Pancreas (tissue), 10 donors: ENCODE measurements at regions not wholly inside any gene's neighbourhood (a gene's known extent, or its start where the extent isn't known, plus 50 kb on each side); places are given as distances from the start of the nearest gene placed in this dataset.

Experiments
- ATAC-seq, 4 donors: fragments of 200-7000 bp; cut with Tn5 transposase; one replicate each; pipeline versions ENCODE4 v1.8.0 to v1.9.1; 2020; ENCODE audit warnings: mild to moderate bottlenecking in 4 of 4, moderate library complexity in 4 of 4
- DNase-seq, 6 donors: peaks; one replicate each; pipeline ENCODE4 v3.0.0-alpha.2; 2020
- FAIRE-seq: peaks from 2 replicates; lab custom pipeline; 2012; peaks lifted over from hg19 to GRCh38; lab: Jason Lieb, UNC
- H3K27ac ChIP-seq, 4 donors: fragments of 200-600 bp; sonication (generic); 1 replicate in 3 of 4; 2 replicates in 1 of 4; pipeline versions ENCODE4 v1.5.0 to v1.8.0; 2020
- H3K27me3 ChIP-seq, 4 donors: fragments of 200-600 bp; one replicate each; pipeline ENCODE4 v1.8.0; 2021
- H3K36me3 ChIP-seq, 3 donors: fragments of 200-600 bp; sonication (generic) in 1 of 3; one replicate each; pipeline versions ENCODE4 v1.5.0 to v1.8.0; 2020 to 2021
- H3K4me1 ChIP-seq, 3 donors: fragments of 200-600 bp; one replicate each; pipeline ENCODE4 v1.8.0; 2021
- H3K4me3 ChIP-seq, 4 donors: fragments of 200-600 bp; sonication (generic) in 2 of 4; one replicate each; pipeline versions ENCODE4 v1.5.0 to v1.8.0; 2020 to 2021
- H3K9me3 ChIP-seq, 4 donors: fragments of 200-600 bp; one replicate each; pipeline ENCODE4 v1.8.0; 2021
- WGBS, 2 donors: extraction: QIAGEN DNeasy Blood & Tissue Kit; methylation state at CpG; one replicate each; pipeline ENCODE4 v1.1.7; 2013; 5-methylcytosine and 5-hydroxymethylcytosine counted together
- intact Hi-C, 3 donors: fragments of 100-400 bp; cut with DNase I; formaldehyde crosslinking; loops; one replicate each; pipeline versions ENCODE4 v1.11.1 to v1.14.2; 2022
- TF ChIP-seq, protein P1 (sequence below), 4 donors: fragments of 200-600 bp; sonication (generic) in 3 of 4; IDR thresholded peaks; one replicate each; pipeline versions ENCODE4 v1.5.0 to v1.8.0; 2021; ENCODE audit warnings: antibody characterized with exemption in 4 of 4
- donor health status: healthy with polysubstance abuse.
- donor health status: DM: no; HTN: no; CAD: no; lungs with moderate emphysema.
- donor health status: DM: no; HTN: no; CAD: no.
- donor health status: control.
- donor health status: control.
- donor health status: Bipolar disorder and iron deficiency.
- donor health status: DM: yes; HTN: yes; CAD: no.
- donor health status: DM: no; HTN: no; CAD: no.
- donor health status: DM: no; HTN: no; CAD: no.
- donor health status: DM: yes; HTN: yes; CAD: no.

DNA sequence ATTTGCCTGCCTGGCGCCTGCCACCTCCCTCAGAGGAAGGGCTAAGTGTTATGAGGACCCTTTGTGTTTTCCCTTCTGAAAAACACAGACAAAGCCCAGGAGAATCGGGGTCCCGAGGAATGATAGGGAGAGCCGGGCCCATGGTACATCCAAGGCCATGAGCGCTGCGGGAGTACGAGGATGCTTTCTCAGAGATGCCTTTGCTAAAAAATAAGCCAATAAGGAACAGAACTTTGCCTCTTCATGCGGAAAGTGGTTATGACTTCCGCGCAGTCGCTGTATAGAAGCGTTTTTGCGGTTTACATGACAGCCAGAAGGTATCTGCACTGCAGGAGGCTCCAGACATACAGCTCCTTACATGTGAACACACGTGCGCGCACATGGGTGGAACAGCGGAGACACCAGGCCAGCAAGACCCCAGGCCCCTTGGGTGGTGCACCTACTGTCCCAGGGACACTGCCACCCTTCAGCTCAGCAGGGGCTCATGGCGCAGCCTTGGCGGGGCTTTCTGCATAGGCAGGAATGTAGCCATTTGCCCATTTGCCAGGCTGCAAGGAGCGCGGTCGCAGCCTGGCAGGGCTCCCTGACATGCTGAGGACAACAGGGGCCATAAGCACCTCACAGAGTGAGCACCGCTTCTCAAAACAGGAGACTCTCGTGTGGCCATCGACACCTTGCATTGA lies 252.4 kb upstream of the SALL3 start:
- H3K27me3 ChIP-seq = no peaks in the 10 kb centered on the region
- ATAC-seq (no peak), FAIRE-seq (no peak), DNase-seq (no peak)
- no peak overlapping the region for H3K27ac ChIP-seq
- TF ChIP-seq, protein P1, sequence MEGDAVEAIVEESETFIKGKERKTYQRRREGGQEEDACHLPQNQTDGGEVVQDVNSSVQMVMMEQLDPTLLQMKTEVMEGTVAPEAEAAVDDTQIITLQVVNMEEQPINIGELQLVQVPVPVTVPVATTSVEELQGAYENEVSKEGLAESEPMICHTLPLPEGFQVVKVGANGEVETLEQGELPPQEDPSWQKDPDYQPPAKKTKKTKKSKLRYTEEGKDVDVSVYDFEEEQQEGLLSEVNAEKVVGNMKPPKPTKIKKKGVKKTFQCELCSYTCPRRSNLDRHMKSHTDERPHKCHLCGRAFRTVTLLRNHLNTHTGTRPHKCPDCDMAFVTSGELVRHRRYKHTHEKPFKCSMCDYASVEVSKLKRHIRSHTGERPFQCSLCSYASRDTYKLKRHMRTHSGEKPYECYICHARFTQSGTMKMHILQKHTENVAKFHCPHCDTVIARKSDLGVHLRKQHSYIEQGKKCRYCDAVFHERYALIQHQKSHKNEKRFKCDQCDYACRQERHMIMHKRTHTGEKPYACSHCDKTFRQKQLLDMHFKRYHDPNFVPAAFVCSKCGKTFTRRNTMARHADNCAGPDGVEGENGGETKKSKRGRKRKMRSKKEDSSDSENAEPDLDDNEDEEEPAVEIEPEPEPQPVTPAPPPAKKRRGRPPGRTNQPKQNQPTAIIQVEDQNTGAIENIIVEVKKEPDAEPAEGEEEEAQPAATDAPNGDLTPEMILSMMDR (IDR thresholded peaks at IDR 0.05) = no peak
- 70 to 78% methylated on average over 25 of the region's 25 CpGs for WGBS, 2 donors
- H3K4me1 ChIP-seq = no peaks in the 10 kb centered on the region
- intact Hi-C loops = no loop called here
- no peak overlapping the region for H3K4me3 ChIP-seq
- H3K36me3 ChIP-seq = no peaks in the 10 kb centered on the region
- no peaks in the 10 kb centered on the region for H3K9me3 ChIP-seq

DNA sequence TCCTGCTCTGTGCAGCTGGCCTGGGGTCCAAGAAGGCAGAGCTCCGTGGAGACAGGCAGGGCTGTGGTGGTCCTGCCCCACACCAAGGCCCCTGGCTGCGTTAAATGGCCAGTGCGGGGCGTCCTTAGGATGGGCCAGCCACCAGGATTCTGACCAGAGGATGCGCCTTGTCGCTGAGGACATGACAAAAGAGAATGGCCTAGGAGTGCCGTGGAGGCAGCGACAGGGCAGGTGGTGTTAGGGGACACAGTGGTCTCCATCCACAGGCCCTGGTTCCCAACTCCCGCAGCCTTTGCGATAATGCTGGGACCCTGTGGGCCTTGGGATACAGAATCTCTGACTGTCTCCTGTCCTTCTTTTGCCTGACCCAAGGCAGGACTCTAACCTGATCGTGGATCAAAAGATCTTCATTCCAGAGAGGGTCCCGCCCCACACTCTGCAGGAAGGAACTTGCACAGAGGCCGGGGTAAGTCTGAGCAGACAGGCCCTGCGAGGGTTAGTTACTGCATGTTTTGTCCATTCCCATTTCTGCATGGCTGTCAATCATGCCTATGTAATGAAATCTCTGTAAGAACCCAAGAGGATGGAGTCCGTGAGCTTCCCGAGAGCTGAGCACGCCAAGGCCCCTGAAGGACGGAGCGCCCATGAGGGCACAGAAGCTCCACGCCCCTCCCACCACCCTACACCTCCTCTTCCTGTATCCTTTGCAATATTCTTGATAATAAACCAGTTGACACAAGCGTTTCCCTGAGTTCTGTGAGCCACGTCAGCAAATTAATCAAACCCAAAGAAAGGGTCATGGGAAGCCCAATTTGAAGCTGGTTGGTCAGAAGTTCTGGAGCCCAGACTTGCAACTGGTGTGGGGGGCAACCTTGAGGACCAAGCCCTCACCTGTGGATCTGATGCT lies 251.5 kb upstream of the SALL3 start:
- intact Hi-C loops = no loop called here
- Histone ChIP-seq H3K27ac (no peak overlapping the region), H3K27me3 (no peaks in the 10 kb centered on the region), H3K9me3 (no peaks in the 10 kb centered on the region), H3K4me3 (no peak overlapping the region), H3K36me3 (no peaks in the 10 kb centered on the region), H3K4me1 (no peaks in the 10 kb centered on the region)
- WGBS, 2 donors = 63 to 70% methylated on average over 22 of the region's 22 CpGs
- no peak for FAIRE-seq
- no peak for DNase-seq
- no peak for ATAC-seq
- TF ChIP-seq, protein P1 (IDR thresholded peaks at IDR 0.05) = no peak

DNA sequence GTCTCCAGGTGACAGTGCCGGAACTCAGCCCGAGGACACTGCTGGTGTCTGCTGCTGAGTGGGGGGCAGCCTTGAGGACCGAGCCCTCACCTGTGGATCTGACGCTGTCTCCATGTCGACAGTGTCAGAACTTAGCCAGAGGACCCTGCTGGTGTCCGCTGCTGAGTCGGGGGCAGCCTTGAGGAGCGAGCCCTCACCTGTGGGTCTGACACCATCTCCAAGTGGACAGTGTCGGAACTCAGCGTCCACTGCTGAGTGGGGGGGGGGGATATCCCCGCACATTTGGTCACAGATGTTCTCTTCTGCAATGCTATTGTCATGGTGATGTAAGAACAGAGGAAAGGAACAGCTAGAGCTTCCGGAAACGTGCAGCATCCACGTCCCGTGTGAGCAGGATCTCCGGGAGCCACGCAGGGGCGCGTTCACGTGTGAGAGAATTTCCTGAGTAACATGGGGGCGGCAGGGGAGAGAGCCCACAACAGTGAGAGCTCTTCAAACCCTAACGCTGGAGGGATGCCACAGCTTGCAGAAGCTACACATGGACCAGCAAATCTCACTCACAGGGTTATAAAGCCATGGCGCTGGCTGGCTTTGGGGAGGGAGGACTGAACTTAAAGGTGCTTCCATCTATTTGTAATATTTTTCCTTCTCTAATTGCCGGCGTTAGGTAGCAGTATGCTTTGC lies 250.7 kb upstream of the SALL3 start:
- FAIRE-seq (no peak), ATAC-seq (no peak), DNase-seq (no peak)
- intact Hi-C loops = no loop called here
- no peak overlapping the region for H3K4me3 ChIP-seq
- H3K9me3 ChIP-seq = no peaks in the 10 kb centered on the region
- no peaks in the 10 kb centered on the region for H3K36me3 ChIP-seq
- no peak overlapping the region for H3K27ac ChIP-seq
- WGBS, 2 donors = 62 to 79% methylated on average over 25 of the region's 25 CpGs
- H3K27me3 ChIP-seq = no peaks in the 10 kb centered on the region
- no peaks in the 10 kb centered on the region for H3K4me1 ChIP-seq
- TF ChIP-seq, protein P1 (IDR thresholded peaks at IDR 0.05) = no peak

DNA sequence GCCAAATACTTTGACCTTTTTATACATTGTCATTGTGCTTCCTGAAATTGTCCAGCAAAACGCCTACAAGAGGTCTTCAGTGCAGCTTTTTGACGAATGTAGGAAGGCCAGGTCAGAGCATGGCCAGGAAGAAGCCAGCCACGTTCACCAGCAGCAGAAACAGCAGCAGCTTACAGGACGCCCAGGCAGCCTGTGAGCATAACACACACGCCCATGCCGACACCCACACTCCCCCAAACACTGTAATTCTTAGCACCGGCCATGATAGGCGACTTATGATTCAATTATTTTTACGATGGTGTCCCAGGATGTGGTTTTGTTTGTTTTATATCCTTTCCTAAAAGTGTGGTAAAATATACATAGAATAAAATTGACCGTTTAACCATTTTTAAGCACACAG lies 249.1 kb upstream of the SALL3 start:
- DNase-seq (no peak), FAIRE-seq (no peak), ATAC-seq (no peak)
- Histone ChIP-seq H3K9me3 (no peaks in the 10 kb centered on the region), H3K4me3 (no peak overlapping the region), H3K4me1 (no peaks in the 10 kb centered on the region), H3K36me3 (no peaks in the 10 kb centered on the region), H3K27ac (no peak overlapping the region), H3K27me3 (no peaks in the 10 kb centered on the region)
- intact Hi-C loops = no loop called here
- 41 to 47% methylated on average over 10 of the region's 10 CpGs for WGBS, 2 donors
- TF ChIP-seq, protein P1 (IDR thresholded peaks at IDR 0.05) = no peak
